ENCODE measurements at regions not wholly inside any gene's neighbourhood (a gene's known extent, or its start where the extent isn't known, plus 50 kb on each side); places are given as distances from the start of the nearest gene placed in this dataset.

GRCh38 chr4:174396599-174397110 lies 112.9 kb downstream of the CEP44 start:
- TF ChIP-seq CTCF (IDR thresholded peaks at IDR 0.05; ENCODE audit: low read depth, low read length, missing input control) = no peak
- TF ChIP-seq GABPA (IDR thresholded peaks at IDR 0.05 in 1 of 2, conservative IDR thresholded peaks at IDR 0.05 in 1 of 2) = no peak
- no peak for TF ChIP-seq YY1 (IDR thresholded peaks at IDR 0.05)
- TF ChIP-seq, protein P1, sequence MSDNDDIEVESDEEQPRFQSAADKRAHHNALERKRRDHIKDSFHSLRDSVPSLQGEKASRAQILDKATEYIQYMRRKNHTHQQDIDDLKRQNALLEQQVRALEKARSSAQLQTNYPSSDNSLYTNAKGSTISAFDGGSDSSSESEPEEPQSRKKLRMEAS (IDR thresholded peaks at IDR 0.05) = no peak
- no peak for TF ChIP-seq FOXA1 (IDR thresholded peaks at IDR 0.05)
- TF ChIP-seq ZBTB33 (IDR thresholded peaks at IDR 0.05) = no peak
- no peak for TF ChIP-seq REST (IDR thresholded peaks at IDR 0.05)
- no peak for TF ChIP-seq EGR1 (IDR thresholded peaks at IDR 0.05; ENCODE audit: low read depth in 2 of 2)
- TF ChIP-seq TAF1 (conservative IDR thresholded peaks at IDR 0.05) = no peak
- TF ChIP-seq JUND (IDR thresholded peaks at IDR 0.05) = no peak
- no peak for TF ChIP-seq RAD21 (IDR thresholded peaks at IDR 0.05)
- TF ChIP-seq SP1 (IDR thresholded peaks at IDR 0.05) = no peak
- no peak for TF ChIP-seq ATF3 (IDR thresholded peaks at IDR 0.05)
- TF ChIP-seq HNF4A (conservative IDR thresholded peaks at IDR 0.05) = no peak

All from liver (tissue), 3 donors.